H9 (cell line): ENCODE measurements at regions not wholly inside any gene's neighbourhood (a gene's known extent, or its start where the extent isn't known, plus 50 kb on each side); places are given as distances from the start of the nearest gene placed in this dataset.

Source experiments
- DNase-seq: peaks from one replicate; pipeline ENCODE4 v3.0.0-alpha.2; 2017
- H2AFZ ChIP-seq: one replicate; pipeline ENCODE4 v1.6.1; 2013; ENCODE audit warnings: mild to moderate bottlenecking, low read length, control low read depth, moderate library complexity
- H2AK5ac ChIP-seq: 2 replicates; pipeline ENCODE4 v1.6.1; 2013; ENCODE audit warnings: low read length, control low read depth, mixed read lengths; ENCODE audit not compliant: insufficient read length
- H2BK120ac ChIP-seq: one replicate; pipeline ENCODE4 v1.6.1; 2013; ENCODE audit warnings: low read depth, mild to moderate bottlenecking, low read length, control low read depth, inconsistent platforms; ENCODE audit not compliant: poor library complexity, severe bottlenecking
- H2BK12ac ChIP-seq: 2 replicates; pipeline ENCODE4 v1.6.1; 2013; ENCODE audit warnings: low read length, control low read depth, mixed read lengths, low read depth; ENCODE audit not compliant: insufficient read length
- H2BK15ac ChIP-seq: 2 replicates; pipeline ENCODE4 v1.6.1; 2013; ENCODE audit warnings: low read depth, low read length, control low read depth
- H2BK20ac ChIP-seq: one replicate; pipeline ENCODE4 v1.6.1; 2013; ENCODE audit warnings: low read depth, mild to moderate bottlenecking, low read length, control low read depth, inconsistent platforms; ENCODE audit not compliant: poor library complexity, severe bottlenecking
- H2BK5ac ChIP-seq: 2 replicates; pipeline ENCODE4 v1.6.1; 2013; ENCODE audit warnings: low read length, control low read depth, mixed read lengths; ENCODE audit not compliant: insufficient read length
- H3K14ac ChIP-seq: 2 replicates; pipeline ENCODE4 v1.6.1; 2013; ENCODE audit warnings: low read length, control low read depth; ENCODE audit not compliant: insufficient read depth
- H3K18ac ChIP-seq: 2 replicates; pipeline ENCODE4 v1.6.1; 2013; ENCODE audit warnings: low read depth, mild to moderate bottlenecking, mixed read lengths, low read length, control low read depth; ENCODE audit not compliant: insufficient read length
- H3K23ac ChIP-seq: 2 replicates; pipeline ENCODE4 v1.6.1; 2013; ENCODE audit warnings: low read length, control low read depth, mixed read lengths, low read depth; ENCODE audit not compliant: insufficient read length
- H3K23me2 ChIP-seq: 2 replicates; pipeline ENCODE4 v1.6.1; 2013; ENCODE audit warnings: low read depth, mild to moderate bottlenecking, mixed read lengths, low read length, control low read depth; ENCODE audit not compliant: insufficient read length, poor library complexity, severe bottlenecking
- H3K27ac ChIP-seq: 2 replicates; pipeline ENCODE4 v1.5.1; 2013; ENCODE audit warnings: low read length, control low read depth, mixed read lengths, low read depth; ENCODE audit not compliant: insufficient read length
- H3K27me3 ChIP-seq: 2 replicates; pipeline ENCODE4 v1.6.1; 2013; ENCODE audit warnings: low read length, control low read depth, inconsistent platforms; ENCODE audit not compliant: insufficient read depth
- H3K4ac ChIP-seq: 2 replicates; pipeline ENCODE4 v1.6.1; 2013; ENCODE audit warnings: low read depth, mild to moderate bottlenecking, control low read depth, inconsistent platforms, low read length, moderate library complexity
- H3K4me1 ChIP-seq: 2 replicates; pipeline ENCODE4 v1.6.1; 2013; ENCODE audit warnings: low read length, control low read depth, inconsistent platforms; ENCODE audit not compliant: insufficient read depth
- H3K4me2 ChIP-seq: 2 replicates; pipeline ENCODE4 v1.6.1; 2013; ENCODE audit warnings: low read length, control low read depth, mixed read lengths; ENCODE audit not compliant: insufficient read length, insufficient read depth
- H3K56ac ChIP-seq: 2 replicates; pipeline ENCODE4 v1.6.1; 2013; ENCODE audit warnings: low read depth, mild to moderate bottlenecking, mixed read lengths, low read length, control low read depth; ENCODE audit not compliant: insufficient read length
- H3K79me1 ChIP-seq: 2 replicates; pipeline ENCODE4 v1.6.1; 2013; ENCODE audit warnings: low read depth, mild to moderate bottlenecking, moderate library complexity, low read length, control low read depth, inconsistent platforms; ENCODE audit not compliant: insufficient read depth, poor library complexity, severe bottlenecking
- H3K79me2 ChIP-seq: 2 replicates; pipeline ENCODE4 v1.6.1; 2013; ENCODE audit warnings: low read length, control low read depth, inconsistent platforms; ENCODE audit not compliant: insufficient read depth
- H3K9ac ChIP-seq: 2 replicates; pipeline ENCODE4 v1.6.1; 2013; ENCODE audit warnings: low read length, control low read depth, mixed read lengths; ENCODE audit not compliant: insufficient read length; ENCODE audit errors: extremely low read depth
- H3K9me3 ChIP-seq: one replicate; pipeline ENCODE4 v1.6.1; 2013; ENCODE audit warnings: low read depth, low read length, inconsistent platforms; ENCODE audit not compliant: control insufficient read depth
- H3T11ph ChIP-seq: one replicate; pipeline ENCODE4 v1.6.1; 2013; ENCODE audit warnings: mild to moderate bottlenecking, low read length, control low read depth, inconsistent platforms
- H4K20me1 ChIP-seq: one replicate; pipeline ENCODE4 v1.6.1; 2013; ENCODE audit not compliant: control insufficient read depth, insufficient read length, insufficient read depth
- H4K5ac ChIP-seq: 2 replicates; pipeline ENCODE4 v1.6.1; 2013; ENCODE audit warnings: low read depth, mild to moderate bottlenecking, mixed read lengths, low read length, control low read depth; ENCODE audit not compliant: insufficient read length
- H4K8ac ChIP-seq: replicated peaks from 2 replicates; pipeline ENCODE4 v1.6.1; 2013; ENCODE audit warnings: low read length, control low read depth, mixed read lengths, low read depth; ENCODE audit not compliant: insufficient read length
- H4K91ac ChIP-seq: 2 replicates; pipeline ENCODE4 v1.6.1; 2013; ENCODE audit warnings: low read depth, mild to moderate bottlenecking, moderate library complexity, mixed read lengths, low read length, control low read depth; ENCODE audit not compliant: insufficient read length
- H3K27ac Mint-ChIP-seq, 3 experiments: 2 replicates in 2 of 3; 3 replicates in 1 of 3; pipeline ENCODE4 v1.8.0; 2020 to 2021; ENCODE audit warnings: mixed read lengths in 3 of 3, mild to moderate bottlenecking in 1 of 3, moderate library complexity in 1 of 3
- H3K27me3 Mint-ChIP-seq: 2 replicates; pipeline ENCODE4 v1.8.0; 2021; ENCODE audit warnings: low read depth, mild to moderate bottlenecking, moderate library complexity, mixed read lengths
- H3K36me3 Mint-ChIP-seq, 3 experiments: 2 replicates in 2 of 3; 3 replicates in 1 of 3; pipeline ENCODE4 v1.8.0; 2020 to 2021; ENCODE audit warnings: low read depth in 3 of 3, mixed read lengths in 3 of 3; ENCODE audit not compliant: insufficient read depth in 1 of 3
- H3K4me1 Mint-ChIP-seq, 2 experiments: 2 replicates each; pipeline ENCODE4 v1.8.0; 2020; ENCODE audit warnings: mixed read lengths in 2 of 2
- H3K4me3 Mint-ChIP-seq, 2 experiments: 2 replicates in 1 of 2; 3 replicates in 1 of 2; pipeline ENCODE4 v1.8.0; 2020 to 2021; ENCODE audit warnings: mild to moderate bottlenecking in 2 of 2, mixed read lengths in 2 of 2, moderate library complexity in 1 of 2
- H3K9me3 Mint-ChIP-seq, 2 experiments: 2 replicates in 1 of 2; 3 replicates in 1 of 2; pipeline ENCODE4 v1.8.0; 2020; ENCODE audit warnings: mild to moderate bottlenecking in 2 of 2, mixed read lengths in 2 of 2, moderate library complexity in 1 of 2
- WGBS: extraction: QIAGEN DNeasy Blood & Tissue Kit; methylation state at CpG from one replicate; pipeline ENCODE4 v1.1.7; 2013; ENCODE audit warnings: missing lambda C conversion rate, low lambda C conversion rate, mixed read lengths; ENCODE audit not compliant: insufficient read length; ENCODE audit errors: extremely low coverage; 5-methylcytosine and 5-hydroxymethylcytosine counted together
- TF ChIP-seq, protein P1 (sequence below): fragments of 200-600 bp; sonication (generic); conservative IDR thresholded peaks from 3 replicates; pipeline ENCODE4 v1.8.0; 2021; ENCODE audit warnings: antibody characterized with exemption, mild to moderate bottlenecking

DNA sequence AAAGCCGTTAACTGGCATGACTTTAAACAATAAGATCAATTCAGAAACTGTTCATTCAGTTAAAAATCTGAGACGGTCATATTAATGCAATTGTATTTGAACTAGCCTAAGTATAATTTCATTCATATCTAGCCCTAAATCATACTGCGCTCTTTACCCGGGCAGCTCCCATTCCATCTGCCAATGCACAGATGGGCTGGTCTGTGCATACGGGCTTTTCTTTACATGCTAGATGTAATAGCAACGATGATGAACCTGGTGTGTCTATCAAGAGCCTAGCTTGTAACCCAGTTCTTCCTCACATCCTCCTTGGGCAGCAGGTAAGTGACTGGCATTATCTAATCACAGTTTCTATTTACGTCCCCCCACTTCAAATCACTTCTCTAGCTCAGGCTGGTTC lies 631.5 kb upstream of the KLHL29 start:
- Mint-ChIP-seq H3K9me3 (peaks cover 0 to 4% of the 10 kb centered on the region in 2 experiments; a peak in 2 of 5 replicates), H3K36me3 (peaks cover 0 to 3% (median 0%) of the 10 kb centered on the region in 3 experiments; a peak in 3 of 7 replicates), H3K27ac (no peak overlapping the region; a peak in 1 of 7 replicates), H3K27me3 (no peaks in the 10 kb centered on the region), H3K4me3 (no peak overlapping the region), H3K4me1 (peaks cover 0 to 3% of the 10 kb centered on the region in 2 experiments; a peak in 1 of 4 replicates)
- H2BK20ac ChIP-seq = no peak overlapping the region
- H2BK12ac ChIP-seq = no peak overlapping the region
- H3K23ac ChIP-seq = no peak overlapping the region
- H2AFZ ChIP-seq = no peak overlapping the region
- no peak overlapping the region for H3K4ac ChIP-seq
- no peaks in the 10 kb centered on the region for H3K79me1 ChIP-seq
- no peak overlapping the region for H3T11ph ChIP-seq
- H3K27ac ChIP-seq = no peak overlapping the region
- no peak overlapping the region for H4K91ac ChIP-seq
- H2BK15ac ChIP-seq = no peak overlapping the region
- no peaks in the 10 kb centered on the region for H3K23me2 ChIP-seq
- no peak overlapping the region for H3K4me2 ChIP-seq
- no peak overlapping the region for H4K8ac ChIP-seq
- H2AK5ac ChIP-seq = no peak overlapping the region
- no peak overlapping the region for H3K9ac ChIP-seq
- WGBS = no CpG with 5 or more reads among the region's 7 CpGs
- H3K56ac ChIP-seq = no peak overlapping the region
- TF ChIP-seq, protein P1, sequence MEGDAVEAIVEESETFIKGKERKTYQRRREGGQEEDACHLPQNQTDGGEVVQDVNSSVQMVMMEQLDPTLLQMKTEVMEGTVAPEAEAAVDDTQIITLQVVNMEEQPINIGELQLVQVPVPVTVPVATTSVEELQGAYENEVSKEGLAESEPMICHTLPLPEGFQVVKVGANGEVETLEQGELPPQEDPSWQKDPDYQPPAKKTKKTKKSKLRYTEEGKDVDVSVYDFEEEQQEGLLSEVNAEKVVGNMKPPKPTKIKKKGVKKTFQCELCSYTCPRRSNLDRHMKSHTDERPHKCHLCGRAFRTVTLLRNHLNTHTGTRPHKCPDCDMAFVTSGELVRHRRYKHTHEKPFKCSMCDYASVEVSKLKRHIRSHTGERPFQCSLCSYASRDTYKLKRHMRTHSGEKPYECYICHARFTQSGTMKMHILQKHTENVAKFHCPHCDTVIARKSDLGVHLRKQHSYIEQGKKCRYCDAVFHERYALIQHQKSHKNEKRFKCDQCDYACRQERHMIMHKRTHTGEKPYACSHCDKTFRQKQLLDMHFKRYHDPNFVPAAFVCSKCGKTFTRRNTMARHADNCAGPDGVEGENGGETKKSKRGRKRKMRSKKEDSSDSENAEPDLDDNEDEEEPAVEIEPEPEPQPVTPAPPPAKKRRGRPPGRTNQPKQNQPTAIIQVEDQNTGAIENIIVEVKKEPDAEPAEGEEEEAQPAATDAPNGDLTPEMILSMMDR = no peak
- no peak overlapping the region for H2BK120ac ChIP-seq
- H2BK5ac ChIP-seq = no peak overlapping the region
- no peaks in the 10 kb centered on the region for H3K4me1 ChIP-seq
- H3K79me2 ChIP-seq = no peaks in the 10 kb centered on the region
- H3K18ac ChIP-seq = no peak overlapping the region
- no peak overlapping the region for H3K14ac ChIP-seq
- H3K9me3 ChIP-seq = no peaks in the 10 kb centered on the region
- H3K27me3 ChIP-seq = no peaks in the 10 kb centered on the region
- H4K5ac ChIP-seq = no peak overlapping the region
- H4K20me1 ChIP-seq = no peaks in the 10 kb centered on the region
- DNase-seq = no peak
